DMS153 (cell line): ENCODE measurements at regions not wholly inside any gene's neighbourhood (a gene's known extent, or its start where the extent isn't known, plus 50 kb on each side); places are given as distances from the start of the nearest gene placed in this dataset.
"Not testable (repeated sequence)": the region's sequence is repeated elsewhere in the genome, so short reads cannot be mapped to it uniquely, and the experiment has no call there.

ENCODE experiments used
- DNase-seq: peaks from one replicate; lab custom pipeline; 2025; lab: John Stamatoyannopoulos, UW

DNA sequence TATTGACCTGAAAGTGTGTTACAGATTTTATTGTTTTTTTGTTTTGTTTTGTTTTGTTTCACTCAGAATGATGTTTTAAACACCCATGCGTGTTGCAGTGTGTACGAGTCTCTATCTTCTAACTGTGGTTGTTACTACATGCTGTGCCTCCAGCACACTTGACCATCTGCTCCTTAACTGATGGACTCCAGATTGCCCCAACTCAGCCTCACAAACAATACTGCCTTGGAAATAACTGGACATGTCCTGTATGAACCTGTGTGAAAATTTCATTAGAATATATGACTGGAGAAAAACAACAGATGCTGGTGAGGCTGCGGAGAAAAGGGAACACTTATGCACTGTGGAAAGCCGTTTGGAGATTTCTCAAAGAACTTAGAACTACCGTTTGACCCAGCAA is 68.7 kb upstream of the HAND1 start:
- no peak for DNase-seq

DNA sequence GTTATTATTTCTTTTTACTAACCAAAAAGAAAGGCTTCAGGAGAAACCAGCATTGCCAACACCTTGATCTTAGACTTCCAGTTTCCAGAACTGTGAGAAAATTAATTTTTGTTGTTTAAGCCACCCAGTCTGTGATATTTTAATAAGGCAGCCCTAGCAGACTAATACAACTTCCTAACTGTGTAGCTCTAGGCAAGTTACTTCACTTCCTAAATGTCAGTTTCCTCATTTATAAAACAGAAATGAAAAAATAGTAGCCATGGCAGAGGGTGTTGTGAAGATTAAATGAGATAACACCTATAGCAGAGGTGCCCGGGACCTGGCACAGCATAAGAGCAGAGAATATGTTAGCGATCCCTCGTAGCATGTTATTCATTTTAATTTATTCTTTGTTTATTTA is 66.6 kb upstream of the HAND1 start:
- DNase-seq = no peak

DNA sequence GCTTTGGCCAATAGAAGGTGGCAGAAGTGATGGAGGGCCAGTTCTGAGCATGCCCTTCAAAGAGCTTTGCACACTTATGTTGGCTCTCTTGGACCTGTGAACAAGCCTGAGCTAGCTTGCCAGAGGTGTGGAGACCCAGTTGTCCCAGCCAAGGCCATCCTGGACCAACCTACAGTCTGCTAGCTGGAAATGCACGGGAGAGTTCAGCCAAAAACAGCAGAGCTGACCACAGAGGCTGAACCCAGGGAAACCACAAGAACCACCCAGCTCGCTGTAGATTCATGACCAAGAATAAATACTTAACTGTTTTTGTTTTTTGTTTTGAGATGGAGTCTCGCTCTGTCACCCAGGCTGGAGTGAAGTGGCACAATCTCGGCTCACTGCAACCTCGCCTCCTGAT is 65.4 kb upstream of the HAND1 start:
- DNase-seq = no peak

DNA sequence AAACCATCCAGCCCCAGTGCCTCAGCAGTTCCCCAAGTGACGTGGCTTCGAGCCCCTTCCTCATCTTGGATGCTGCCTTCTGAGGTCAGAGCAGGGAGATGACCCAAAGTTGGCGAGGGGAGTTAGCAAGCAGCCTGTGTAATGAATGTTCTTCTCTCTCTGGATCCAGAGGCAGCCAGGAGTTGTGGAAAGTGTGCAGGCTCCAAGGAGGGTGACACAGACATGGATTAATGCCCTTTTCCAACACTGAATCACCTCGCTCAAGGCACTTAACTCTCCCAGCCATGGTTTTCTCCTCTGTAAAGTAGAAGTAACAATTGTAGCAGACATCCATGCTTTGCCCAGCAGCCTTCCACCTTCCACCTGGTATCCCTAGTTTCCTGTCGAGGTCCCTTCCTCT is 64.6 kb upstream of the HAND1 start:
- DNase-seq = no peak

DNA sequence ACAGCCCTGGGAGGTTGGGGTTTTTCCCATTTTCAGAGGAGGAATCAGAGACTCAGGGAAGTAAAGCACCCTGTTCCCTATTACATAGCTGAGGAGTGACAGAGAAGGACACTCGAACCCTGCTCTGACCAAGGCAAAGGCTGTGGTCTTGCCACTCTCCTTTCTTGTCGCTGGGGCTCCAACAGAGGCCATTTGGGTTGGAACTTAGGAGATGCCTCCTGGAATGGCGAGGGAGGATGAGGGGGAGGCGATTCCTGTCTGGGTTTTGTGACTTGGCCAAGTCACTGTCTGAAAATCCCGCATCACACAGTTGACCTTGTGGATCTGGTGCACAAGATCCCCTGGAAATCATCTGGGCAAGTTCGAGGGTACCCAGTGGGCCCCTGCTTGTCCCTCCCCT is 64.0 kb upstream of the HAND1 start:
- DNase-seq = no peak

DNA sequence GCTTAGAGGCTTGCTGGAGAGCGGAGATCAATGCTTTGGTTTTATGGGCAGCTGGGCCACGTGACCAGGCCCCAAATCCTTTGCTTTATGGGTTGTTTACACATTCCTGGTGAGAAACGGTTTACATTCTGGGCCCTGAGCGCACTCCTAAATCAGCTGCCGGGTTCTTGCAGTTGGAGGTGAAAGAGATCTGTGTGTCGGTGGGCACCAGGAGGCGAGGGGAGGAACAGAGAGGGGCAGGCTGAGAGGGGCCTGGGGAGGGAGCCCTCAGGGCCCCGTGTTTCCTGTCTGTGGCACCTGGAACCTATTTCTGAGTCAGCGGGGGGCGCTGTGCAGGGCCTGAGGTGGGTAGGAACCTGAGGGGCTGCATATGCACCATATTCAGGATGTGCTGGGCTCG is 63.5 kb upstream of the HAND1 start:
- DNase-seq = no peak

DNA sequence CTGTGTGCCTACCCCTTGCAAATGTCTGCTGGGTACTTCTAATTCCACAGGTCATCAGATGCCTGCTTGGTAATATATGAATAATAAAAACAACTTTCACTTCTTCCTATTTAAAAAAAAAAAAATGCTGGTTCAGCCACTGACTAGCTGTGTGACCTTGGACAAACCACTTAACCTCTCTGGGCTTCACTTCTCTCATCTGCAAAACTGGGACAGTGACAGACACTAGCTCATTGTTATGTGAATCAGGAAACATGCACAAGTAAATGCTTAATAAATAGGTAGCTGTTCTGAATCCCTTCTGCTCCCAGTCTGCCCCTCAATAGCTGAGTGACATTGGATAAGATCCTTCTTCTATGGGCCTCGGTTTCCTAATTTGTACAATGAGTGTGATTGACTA is 62.6 kb upstream of the HAND1 start:
- DNase-seq = no peak

DNA sequence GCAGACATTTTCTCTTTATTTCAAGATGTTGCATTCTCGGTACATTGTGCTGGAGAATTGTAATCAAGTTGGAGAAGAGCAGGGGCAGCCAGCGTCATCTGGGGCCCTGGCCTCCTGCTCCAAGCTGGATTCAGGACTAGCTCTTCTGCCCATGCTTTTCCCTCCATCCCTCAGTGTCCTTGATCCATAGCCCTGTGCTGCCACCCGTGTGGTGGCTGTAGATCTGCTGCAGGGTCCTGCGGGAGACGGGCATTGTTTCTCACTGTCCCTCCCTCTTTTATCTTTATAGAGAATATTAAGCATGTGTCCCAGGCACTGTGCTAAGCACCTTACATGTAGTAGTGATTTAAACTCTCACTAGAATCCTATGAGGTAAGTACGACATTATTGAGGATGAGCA is 60.5 kb upstream of the HAND1 start:
- no peak for DNase-seq

DNA sequence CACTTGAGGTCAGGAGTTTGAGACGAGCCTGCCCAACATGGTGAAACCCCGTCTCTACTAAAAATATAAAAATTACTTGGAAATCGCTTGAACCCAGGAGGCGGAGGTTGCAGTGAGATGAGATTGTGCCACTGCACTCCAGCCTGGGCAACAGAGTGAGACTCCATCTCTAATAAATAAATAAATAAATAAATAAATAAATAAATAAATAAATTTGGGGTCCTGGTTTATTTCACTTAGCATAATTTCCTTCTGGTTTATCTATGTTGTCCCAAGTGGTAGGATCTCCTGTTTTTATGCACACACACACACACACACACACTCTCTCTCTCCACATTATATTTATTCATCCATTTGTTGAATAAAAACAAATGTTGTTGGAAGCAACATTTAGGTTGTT is 58.4 kb upstream of the HAND1 start:
- not testable (repeated sequence) for DNase-seq

DNA sequence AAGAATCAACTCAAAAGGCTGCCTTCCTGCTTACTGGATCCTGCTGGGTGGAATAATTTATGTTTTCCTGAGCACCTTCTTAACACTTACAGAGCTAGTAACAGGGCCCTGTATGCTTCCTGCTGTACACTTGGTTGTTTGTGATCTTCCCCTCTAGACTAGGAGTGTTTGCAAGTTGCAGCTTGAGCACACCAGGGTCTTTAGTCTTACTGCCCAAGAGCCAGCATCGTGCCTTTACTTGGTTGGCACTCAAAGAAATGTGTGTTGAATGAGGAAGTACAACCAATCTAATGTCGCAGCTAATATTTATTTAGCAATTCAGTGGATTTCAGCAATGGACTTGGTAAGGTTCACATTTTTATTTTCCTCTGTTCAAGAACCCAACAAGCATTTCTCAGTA is 57.5 kb upstream of the HAND1 start:
- DNase-seq = no peak

DNA sequence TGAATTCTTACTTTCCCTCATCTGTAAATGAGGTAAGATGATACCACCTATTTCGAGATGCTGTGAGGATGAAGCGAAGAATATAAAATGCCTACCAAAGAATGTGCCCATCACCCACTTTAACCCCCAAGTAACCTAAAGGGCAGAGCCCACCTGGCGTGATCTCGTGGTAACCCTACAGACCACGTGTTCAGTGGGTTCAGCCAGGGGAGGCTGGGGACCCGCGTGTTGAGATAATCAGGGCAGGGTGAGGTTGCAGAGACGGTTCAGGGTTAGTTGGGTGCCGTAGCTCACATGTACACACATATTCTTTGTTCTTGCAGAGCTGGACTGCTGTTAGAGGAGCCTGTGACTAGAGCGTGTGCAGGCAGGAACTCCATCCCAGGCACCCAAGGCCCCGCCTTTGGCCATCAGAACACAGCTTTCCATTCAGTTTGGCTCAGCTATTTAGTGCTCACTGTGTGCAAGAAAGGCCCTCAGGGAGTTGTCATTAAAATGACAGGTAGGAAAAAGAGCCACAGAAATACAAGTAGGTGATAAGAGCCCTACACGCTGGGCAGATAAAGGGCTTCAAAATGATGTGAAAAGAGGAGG is 56.5 kb upstream of the HAND1 start:
- peak; percentile 4 for DNase-seq

DNA sequence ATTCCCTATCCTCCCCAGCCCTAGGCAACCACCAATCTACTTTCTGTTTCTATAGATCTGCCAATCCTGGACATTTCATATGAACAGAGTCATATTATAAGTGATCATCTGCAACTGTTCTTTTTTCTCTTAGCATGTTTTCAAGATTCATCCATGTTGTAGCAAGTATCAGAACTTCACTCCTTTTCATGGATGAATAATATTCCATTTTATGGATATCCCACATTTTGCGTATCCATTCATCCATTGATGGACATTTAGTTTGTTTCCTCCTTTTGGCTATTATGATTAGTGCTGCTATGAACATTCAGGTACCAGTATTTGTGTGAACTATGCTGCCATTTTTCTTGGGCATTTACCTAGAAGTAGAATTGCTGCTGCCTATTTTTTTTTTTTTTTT is 51.3 kb upstream of the HAND1 start:
- DNase-seq = no peak

DNA sequence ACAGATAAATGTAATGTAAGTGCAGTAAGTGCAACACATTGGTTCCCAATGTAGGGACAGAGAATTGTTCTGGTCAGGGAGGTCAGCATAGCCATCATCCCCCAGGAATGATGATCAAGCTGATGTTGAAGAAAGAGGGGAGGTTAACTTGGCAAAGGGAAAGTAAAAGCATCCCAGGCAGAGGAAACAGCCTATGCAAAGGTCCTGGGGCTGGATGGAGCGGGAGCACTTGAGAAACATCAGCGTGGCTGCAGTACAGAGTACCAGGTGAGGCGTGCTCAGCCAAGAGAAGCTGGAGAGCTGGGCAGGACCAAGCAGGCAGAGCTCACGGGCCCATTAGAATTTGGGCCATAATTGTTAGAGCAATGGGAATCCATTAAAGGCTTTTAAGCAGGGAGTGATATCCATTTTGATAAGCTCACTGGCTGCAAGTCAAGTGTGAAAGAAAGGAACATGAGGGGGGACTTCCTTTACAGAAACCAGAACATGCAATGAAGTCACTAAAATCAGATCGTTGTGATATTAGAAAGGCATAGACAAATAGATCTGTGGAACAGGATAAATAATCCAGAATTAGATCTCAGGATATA is 50.1 kb upstream of the HAND1 start:
- no peak for DNase-seq
